K562 (cell line): ENCODE measurements at regions not wholly inside any gene's neighbourhood (a gene's known extent, or its start where the extent isn't known, plus 50 kb on each side); places are given as distances from the start of the nearest gene placed in this dataset.

Experiments used
- MTF1 ChIP-seq: fragments of 250-450 bp; sonication (Bioruptor Pico); IDR thresholded peaks from 2 replicates; pipeline ENCODE4 v1.9.0; 2021; ENCODE audit warnings: moderate library complexity, mild to moderate bottlenecking, inconsistent platforms, borderline replicate concordance
- MXI1 ChIP-seq: IDR thresholded peaks from 2 replicates; pipeline ENCODE4 v1.6.1; 2011; ENCODE audit warnings: low read depth, mild to moderate bottlenecking, improper control_type of control experiment, low read length
- RAD21 ChIP-seq, 2 experiments: fragments of 250-450 bp in 1 of 2; fragments of 450-650 bp in 1 of 2; sonication (Bioruptor Pico) in 1 of 2; formaldehyde crosslinking in 1 of 2; IDR thresholded peaks in 1 of 2; conservative IDR thresholded peaks in 1 of 2; 2 replicates each; pipeline versions ENCODE4 v1.4.0 to v1.8.0; 2020 to 2022; ENCODE audit warnings: mild to moderate bottlenecking in 2 of 2, moderate library complexity in 1 of 2
- TEAD4 ChIP-seq, 2 experiments: sonication (generic) in 1 of 2; formaldehyde crosslinking in 1 of 2; IDR thresholded peaks; 2 replicates each; pipeline versions ENCODE4 v1.6.1 to v1.8.0; 2012 to 2022; ENCODE audit warnings: borderline replicate concordance in 1 of 2, inconsistent platforms in 1 of 2, low read length in 1 of 2, mild to moderate bottlenecking in 1 of 2, missing genetic modification reagents in 1 of 2

DNA sequence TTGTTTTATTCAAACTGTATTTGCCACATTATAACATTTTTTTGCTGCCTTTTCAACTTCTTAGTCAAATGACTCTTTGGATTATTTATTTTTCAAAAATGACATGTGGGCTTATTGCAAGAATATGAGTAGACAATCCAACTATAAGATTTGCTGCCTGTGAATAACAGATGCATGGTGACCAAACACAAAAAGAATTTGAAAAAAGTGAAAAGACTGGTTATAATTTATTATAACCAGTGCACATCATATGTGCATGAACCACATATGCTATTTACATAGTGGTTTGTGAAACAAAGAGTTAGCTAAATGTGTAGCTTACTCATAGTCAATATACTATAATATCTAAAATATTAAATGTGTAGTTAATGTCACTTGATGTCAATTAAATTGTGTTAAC lies 2086.8 kb downstream of the ARAP2 start:
- no peak for TF ChIP-seq TEAD4 (IDR thresholded peaks at IDR 0.05; ENCODE audit: low read length)
- no peak for TF ChIP-seq TEAD4 (CRISPR knock-in tag; IDR thresholded peaks at IDR 0.05; ENCODE audit: borderline replicate concordance)
- no peak for TF ChIP-seq RAD21 (CRISPR knock-in tag; conservative IDR thresholded peaks at IDR 0.05 in 1 of 2, IDR thresholded peaks at IDR 0.05 in 1 of 2)
- TF ChIP-seq MTF1, result no peak
- TF ChIP-seq MXI1, result no peak
